RWPE1 (cell line): ENCODE measurements at regions not wholly inside any gene's neighbourhood (a gene's known extent, or its start where the extent isn't known, plus 50 kb on each side); places are given as distances from the start of the nearest gene placed in this dataset.
A peak's percentile ranks its signal among the peaks of the same experiment; 100 is the strongest.

Experiments
- CTCF ChIA-PET: fragments of 350-600 bp; sonication (Branson Sonifier 250); formaldehyde crosslinking; extraction: SDS; loops from one replicate; lab custom pipeline; 2021; lab: Yijun Ruan, JAX
- POLR2A ChIA-PET: fragments of 400-600 bp; formaldehyde crosslinking; extraction: SDS; loops from one replicate; lab custom pipeline; 2020; ENCODE audit warnings: antibody characterized with exemption; ENCODE audit not compliant: low non-redundant PET; lab: Yijun Ruan, JAX
- DNase-seq: peaks from one replicate; pipeline ENCODE4 v3.0.0; 2012; ENCODE audit warnings: low spot score
- H3K27ac ChIP-seq: fragments of 450-650 bp; 2 replicates; pipeline ENCODE4 v1.5.1; 2017
- TF ChIP-seq, protein P1 (sequence below): fragments of 450-650 bp; conservative IDR thresholded peaks from 2 replicates; pipeline ENCODE4 v1.5.1; 2017; ENCODE audit warnings: low read depth, mild to moderate bottlenecking

DNA sequence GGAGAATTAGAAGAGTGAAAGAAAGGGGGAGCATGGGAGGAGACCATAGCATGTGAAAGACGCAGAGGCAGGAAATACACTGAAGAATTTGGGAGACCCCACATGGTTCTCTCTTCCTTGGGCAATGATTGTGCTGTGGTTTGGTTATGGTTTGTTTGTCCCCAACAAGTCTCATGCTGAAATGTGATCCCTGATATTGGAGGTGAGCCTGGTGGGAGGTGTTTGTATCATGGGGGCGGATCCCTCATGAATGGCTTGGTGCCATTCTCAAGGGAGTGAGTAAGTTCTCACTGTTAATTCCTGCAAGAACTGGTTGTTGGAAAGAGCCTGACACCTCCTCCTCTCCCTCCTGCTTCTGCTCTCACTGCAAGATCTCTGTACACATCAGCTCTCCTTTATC lies 78.6 kb upstream of the RAI2 start:
- ChIA-PET POLR2A (no interaction called here), CTCF (no interaction called here)
- no peak for DNase-seq
- TF ChIP-seq, protein P1, sequence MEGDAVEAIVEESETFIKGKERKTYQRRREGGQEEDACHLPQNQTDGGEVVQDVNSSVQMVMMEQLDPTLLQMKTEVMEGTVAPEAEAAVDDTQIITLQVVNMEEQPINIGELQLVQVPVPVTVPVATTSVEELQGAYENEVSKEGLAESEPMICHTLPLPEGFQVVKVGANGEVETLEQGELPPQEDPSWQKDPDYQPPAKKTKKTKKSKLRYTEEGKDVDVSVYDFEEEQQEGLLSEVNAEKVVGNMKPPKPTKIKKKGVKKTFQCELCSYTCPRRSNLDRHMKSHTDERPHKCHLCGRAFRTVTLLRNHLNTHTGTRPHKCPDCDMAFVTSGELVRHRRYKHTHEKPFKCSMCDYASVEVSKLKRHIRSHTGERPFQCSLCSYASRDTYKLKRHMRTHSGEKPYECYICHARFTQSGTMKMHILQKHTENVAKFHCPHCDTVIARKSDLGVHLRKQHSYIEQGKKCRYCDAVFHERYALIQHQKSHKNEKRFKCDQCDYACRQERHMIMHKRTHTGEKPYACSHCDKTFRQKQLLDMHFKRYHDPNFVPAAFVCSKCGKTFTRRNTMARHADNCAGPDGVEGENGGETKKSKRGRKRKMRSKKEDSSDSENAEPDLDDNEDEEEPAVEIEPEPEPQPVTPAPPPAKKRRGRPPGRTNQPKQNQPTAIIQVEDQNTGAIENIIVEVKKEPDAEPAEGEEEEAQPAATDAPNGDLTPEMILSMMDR: no peak
- no peak overlapping the region for H3K27ac ChIP-seq

DNA sequence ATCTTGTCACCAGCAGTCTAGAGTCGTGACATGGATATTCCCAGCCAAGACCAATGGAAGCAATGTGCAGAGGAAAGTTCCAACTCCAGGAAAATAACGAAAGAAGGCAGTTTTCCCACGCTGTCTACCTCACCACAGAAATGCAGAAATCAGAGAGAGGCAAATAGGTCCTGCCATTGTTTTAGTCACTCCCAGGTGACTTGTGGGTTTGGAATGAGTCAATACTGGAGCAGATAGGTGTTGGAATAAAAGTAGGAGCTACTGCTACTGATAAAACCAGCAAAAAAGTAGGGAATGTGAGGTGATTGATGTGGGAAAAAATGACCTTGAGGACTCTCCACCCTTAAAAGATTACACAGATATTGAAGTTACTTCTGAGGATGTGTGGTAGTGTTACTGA lies 72.8 kb upstream of the RAI2 start:
- TF ChIP-seq, protein P1: no peak
- no peak for DNase-seq
- ChIA-PET CTCF (interaction anchor here (0.6 kb wide), 1 partner anchor 144 kb away, joined by 3 read pairs; no protein-coding TSS in a partner anchor), POLR2A (no interaction called here)
- H3K27ac ChIP-seq: no peak overlapping the region

DNA sequence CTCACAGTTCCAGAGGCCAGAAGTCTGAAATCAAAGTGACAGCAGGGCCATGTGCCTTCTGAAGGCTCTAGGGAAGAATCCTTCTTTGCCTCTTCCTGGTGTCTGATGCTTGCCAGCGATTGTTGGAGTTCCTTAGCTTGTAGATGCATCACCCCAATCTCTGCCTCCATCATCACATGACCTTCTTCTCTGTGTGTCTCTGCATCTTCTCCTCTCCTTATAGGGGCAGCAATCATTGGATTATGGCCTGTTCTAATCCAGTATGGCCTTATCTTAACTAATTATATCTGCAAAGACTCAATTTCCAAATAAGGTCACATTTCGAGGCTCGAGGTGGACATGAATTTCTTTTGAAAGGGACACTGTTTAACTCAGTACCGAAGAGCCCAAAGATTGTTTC lies 71.7 kb upstream of the RAI2 start:
- ChIA-PET CTCF (no interaction called here), POLR2A (no interaction called here)
- TF ChIP-seq, protein P1: no peak
- no peak overlapping the region for H3K27ac ChIP-seq
- DNase-seq: no peak

DNA sequence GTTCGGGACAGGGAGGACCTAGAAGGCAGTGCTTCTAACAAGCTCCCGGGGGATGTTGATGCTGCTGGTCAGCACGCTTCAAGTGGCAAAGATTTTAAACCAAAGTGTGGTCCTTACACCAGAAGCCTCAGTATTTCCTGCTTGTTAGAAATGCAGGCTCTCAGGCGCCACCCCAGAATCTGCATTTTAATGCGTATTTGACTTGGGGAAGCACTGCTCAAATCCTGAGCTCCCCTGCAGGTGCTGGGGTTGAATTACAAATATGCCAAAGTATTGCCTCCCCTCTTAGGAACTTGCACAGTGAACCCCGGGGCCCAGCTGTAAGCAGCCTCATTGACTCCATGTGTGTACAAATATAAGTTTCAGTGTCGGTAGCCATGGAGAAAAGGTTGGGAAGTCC lies 70.8 kb upstream of the RAI2 start:
- no peak overlapping the region for H3K27ac ChIP-seq
- ChIA-PET POLR2A (no interaction called here), CTCF (interaction anchor here (0.6 kb wide), 1 partner anchor 1497 kb away, joined by 3 read pairs; no protein-coding TSS in a partner anchor)
- DNase-seq: no peak
- TF ChIP-seq, protein P1: no peak

DNA sequence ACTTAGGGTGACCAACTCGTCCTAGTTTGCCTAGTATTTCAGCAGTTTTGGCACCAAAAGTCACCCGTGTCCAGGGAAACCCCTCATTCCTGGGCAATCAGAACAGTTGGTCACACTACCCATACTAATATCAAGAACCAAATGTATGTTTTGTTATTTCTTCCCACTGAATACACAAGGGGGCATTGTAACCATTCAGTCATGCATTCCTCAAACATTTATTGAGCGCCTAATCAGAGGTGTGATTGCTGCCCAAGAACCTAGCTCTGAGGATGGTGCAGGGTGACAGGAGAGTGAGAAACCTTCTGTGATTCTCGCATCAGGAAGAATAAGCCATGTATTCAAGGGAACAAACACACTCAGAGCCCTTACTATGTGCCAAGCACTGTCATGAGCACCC lies 69.8 kb upstream of the RAI2 start:
- ChIA-PET POLR2A (no interaction called here), CTCF (interaction anchor here (0.5 kb wide), 1 partner anchor 430 kb away, joined by 3 read pairs; no protein-coding TSS in a partner anchor)
- TF ChIP-seq, protein P1: no peak
- no peak overlapping the region for H3K27ac ChIP-seq
- DNase-seq: no peak

DNA sequence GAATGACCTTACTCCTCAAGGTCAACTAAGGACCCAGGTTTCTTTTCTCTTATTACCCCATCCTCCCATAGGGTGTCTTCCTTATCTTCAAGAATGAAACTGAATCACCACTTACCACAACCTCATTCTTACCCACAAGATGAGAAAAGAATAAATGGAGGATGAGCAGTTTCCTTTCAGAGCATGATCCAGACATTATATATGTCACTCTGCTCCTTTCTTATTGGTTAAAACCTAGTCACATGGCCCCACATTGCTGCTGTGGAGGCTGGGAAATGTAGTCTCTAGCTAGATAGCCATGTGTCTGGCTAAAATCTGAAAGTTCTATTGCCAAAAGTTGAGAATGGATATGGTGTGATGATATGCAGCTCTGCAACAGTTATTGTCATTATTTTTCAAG lies 62.4 kb upstream of the RAI2 start:
- no peak overlapping the region for H3K27ac ChIP-seq
- TF ChIP-seq, protein P1: no peak
- peak; percentile 7 for DNase-seq
- ChIA-PET CTCF (no interaction called here), POLR2A (no interaction called here)
